GM12874 (cell line): ENCODE measurements at regions not wholly inside any gene's neighbourhood (a gene's known extent, or its start where the extent isn't known, plus 50 kb on each side); places are given as distances from the start of the nearest gene placed in this dataset.

ENCODE experiments used
- CTCF ChIP-seq: IDR thresholded peaks from 2 replicates; pipeline ENCODE4 v1.5.1; 2011; ENCODE audit warnings: low read depth, mild to moderate bottlenecking, control low read depth, low read length, moderate library complexity; ENCODE audit not compliant: insufficient read depth

GRCh38 chr6:88490908-88491264, 324.7 kb upstream of the CNR1 start:
- no peak for TF ChIP-seq CTCF

GRCh38 chr6:88490195-88490907, 324.2 kb upstream of the CNR1 start:
- TF ChIP-seq CTCF: no peak

- no peak for TF ChIP-seq CTCF
These were observed 317.3 kb upstream of the CNR1 start for GRCh38 chr6:88483424-88483823.

GRCh38 chr6:88482465-88482864, 316.3 kb upstream of the CNR1 start:
- no peak for TF ChIP-seq CTCF

- TF ChIP-seq CTCF: no peak
These were observed 315.4 kb upstream of the CNR1 start for GRCh38 chr6:88481519-88481918.

GRCh38 chr6:88480816-88481215, 314.7 kb upstream of the CNR1 start:
- TF ChIP-seq CTCF: no peak

GRCh38 chr6:88477413-88477812, 311.3 kb upstream of the CNR1 start:
- TF ChIP-seq CTCF: no peak
